NCI-H2171 (cell line): ENCODE measurements at regions not wholly inside any gene's neighbourhood (a gene's known extent, or its start where the extent isn't known, plus 50 kb on each side); places are given as distances from the start of the nearest gene placed in this dataset.
"Not testable (repeated sequence)": the region's sequence is repeated elsewhere in the genome, so short reads cannot be mapped to it uniquely, and the experiment has no call there.

ENCODE experiments used
- DNase-seq: peaks from one replicate; lab custom pipeline; 2025; lab: John Stamatoyannopoulos, UW

GRCh38 chr2:238600506-238601432 is 174.0 kb downstream of the ASB1 start:
- no peak for DNase-seq

GRCh38 chr2:238601433-238602222 is 174.9 kb downstream of the ASB1 start:
- DNase-seq, result no peak

GRCh38 chr2:238602223-238602960 is 175.7 kb downstream of the ASB1 start:
- no peak for DNase-seq

GRCh38 chr2:238603596-238603995 is 176.9 kb downstream of the ASB1 start:
- no peak for DNase-seq

- no peak for DNase-seq
These were observed 179.6 kb downstream of the ASB1 start for GRCh38 chr2:238606311-238606710.

- DNase-seq, result no peak
These were observed 186.9 kb downstream of the ASB1 start for GRCh38 chr2:238613610-238614009.

GRCh38 chr2:238614376-238614775 is 187.6 kb downstream of the ASB1 start:
- DNase-seq, result no peak

- no peak for DNase-seq
These were observed 188.5 kb downstream of the ASB1 start for GRCh38 chr2:238615187-238615586.

- no peak for DNase-seq
These were observed 190.0 kb downstream of the ASB1 start for GRCh38 chr2:238616681-238617080.

GRCh38 chr2:238618494-238619283 is 192.0 kb downstream of the ASB1 start:
- DNase-seq, result not testable (repeated sequence)

GRCh38 chr2:238627899-238628298 is 201.2 kb downstream of the ASB1 start:
- no peak for DNase-seq

GRCh38 chr2:238629064-238629463 is 202.3 kb downstream of the ASB1 start:
- no peak for DNase-seq

- no peak for DNase-seq
These were observed 204.9 kb downstream of the ASB1 start for GRCh38 chr2:238631491-238632180.

GRCh38 chr2:238632181-238633060 is 205.7 kb downstream of the ASB1 start:
- DNase-seq, result no peak

- DNase-seq, result no peak
These were observed 206.9 kb downstream of the ASB1 start for GRCh38 chr2:238633426-238634328.

- DNase-seq, result no peak
These were observed 208.1 kb downstream of the ASB1 start for GRCh38 chr2:238634701-238635357.

- no peak for DNase-seq
These were observed 208.9 kb downstream of the ASB1 start for GRCh38 chr2:238635647-238636051.
